GM18519 (cell line): ENCODE measurements at regions not wholly inside any gene's neighbourhood (a gene's known extent, or its start where the extent isn't known, plus 50 kb on each side); places are given as distances from the start of the nearest gene placed in this dataset.

Experiments used
- ATAC-seq: cut with Tn5 transposase; IDR thresholded peaks from one replicate; pipeline ENCODE4 v1.9.1; 2021; ENCODE audit warnings: mild to moderate bottlenecking, moderate library complexity; ENCODE audit not compliant: unreplicated experiment, low FRiP score

GRCh38 chr18:41484069-41484468 is 471.0 kb upstream of the PIK3C3 start:
- ATAC-seq, result no peak

- ATAC-seq, result no peak
Observed at GRCh38 chr18:41482501-41482900, 472.5 kb upstream of the PIK3C3 start.

GRCh38 chr18:41466436-41467160 is 488.4 kb upstream of the PIK3C3 start:
- no peak for ATAC-seq

GRCh38 chr18:41465386-41465785 is 489.6 kb upstream of the PIK3C3 start:
- no peak for ATAC-seq

- no peak for ATAC-seq
Observed at GRCh38 chr18:41464278-41464677, 490.8 kb upstream of the PIK3C3 start.

- no peak for ATAC-seq
Observed at GRCh38 chr18:41462946-41463345, 492.1 kb upstream of the PIK3C3 start.

GRCh38 chr18:41461114-41461513 is 493.9 kb upstream of the PIK3C3 start:
- no peak for ATAC-seq

GRCh38 chr18:41459656-41460055 is 495.4 kb upstream of the PIK3C3 start:
- no peak for ATAC-seq

GRCh38 chr18:41458376-41458775 is 496.7 kb upstream of the PIK3C3 start:
- ATAC-seq, result no peak

GRCh38 chr18:41457765-41458326 is 497.2 kb upstream of the PIK3C3 start:
- ATAC-seq, result no peak

GRCh38 chr18:41456831-41457230 is 498.2 kb upstream of the PIK3C3 start:
- no peak for ATAC-seq

GRCh38 chr18:41449612-41450011 is 505.4 kb upstream of the PIK3C3 start:
- no peak for ATAC-seq

- ATAC-seq, result no peak
Observed at GRCh38 chr18:41444943-41445342, 510.1 kb upstream of the PIK3C3 start.

- ATAC-seq, result no peak
Observed at GRCh38 chr18:41436772-41437171, 518.3 kb upstream of the PIK3C3 start.

GRCh38 chr18:41418598-41418997 is 536.4 kb upstream of the PIK3C3 start:
- no peak for ATAC-seq

- no peak for ATAC-seq
Observed at GRCh38 chr18:41416044-41416443, 539.0 kb upstream of the PIK3C3 start.

GRCh38 chr18:41410006-41410405 is 545.0 kb upstream of the PIK3C3 start:
- no peak for ATAC-seq

GRCh38 chr18:41406834-41407233 is 548.2 kb upstream of the PIK3C3 start:
- no peak for ATAC-seq

- no peak for ATAC-seq
Observed at GRCh38 chr18:41396861-41397260, 558.2 kb upstream of the PIK3C3 start.

GRCh38 chr18:41396211-41396610 is 558.8 kb upstream of the PIK3C3 start:
- no peak for ATAC-seq

- ATAC-seq, result no peak
Observed at GRCh38 chr18:41395695-41396094, 559.3 kb upstream of the PIK3C3 start.
